AG08396 (cell line): ENCODE measurements at regions not wholly inside any gene's neighbourhood (a gene's known extent, or its start where the extent isn't known, plus 50 kb on each side); places are given as distances from the start of the nearest gene placed in this dataset.
"Not testable (repeated sequence)": the region's sequence is repeated elsewhere in the genome, so short reads cannot be mapped to it uniquely, and the experiment has no call there.

Source experiments
- DNase-seq: peaks from one replicate; pipeline ENCODE4 v3.0.0; 2012; ENCODE audit warnings: low spot score, mixed read lengths

- DNase-seq, result not testable (repeated sequence)
These were observed 976.2 kb upstream of the TMEFF2 start for GRCh38 chr2:193170981-193171380.

GRCh38 chr2:193156480-193156879 is 961.7 kb upstream of the TMEFF2 start:
- no peak for DNase-seq

GRCh38 chr2:193154076-193154475 is 959.3 kb upstream of the TMEFF2 start:
- DNase-seq, result no peak

- DNase-seq, result no peak
These were observed 958.8 kb upstream of the TMEFF2 start for GRCh38 chr2:193153576-193153975.

- DNase-seq, result not testable (repeated sequence)
These were observed 947.7 kb upstream of the TMEFF2 start for GRCh38 chr2:193142467-193142866.

GRCh38 chr2:193141998-193142397 is 947.3 kb upstream of the TMEFF2 start:
- DNase-seq, result no peak

GRCh38 chr2:193140895-193141294 is 946.2 kb upstream of the TMEFF2 start:
- DNase-seq, result not testable (repeated sequence)

GRCh38 chr2:193124815-193125214 is 930.1 kb upstream of the TMEFF2 start:
- no peak for DNase-seq

- DNase-seq, result no peak
These were observed 920.1 kb upstream of the TMEFF2 start for GRCh38 chr2:193114827-193115226.

- DNase-seq, result no peak
These were observed 918.3 kb upstream of the TMEFF2 start for GRCh38 chr2:193112986-193113385.

GRCh38 chr2:193103064-193103463 is 908.3 kb upstream of the TMEFF2 start:
- DNase-seq, result no peak

GRCh38 chr2:193101591-193101990 is 906.9 kb upstream of the TMEFF2 start:
- no peak for DNase-seq

GRCh38 chr2:193088026-193088425 is 893.3 kb upstream of the TMEFF2 start:
- DNase-seq, result no peak

- DNase-seq, result no peak
These were observed 882.3 kb upstream of the TMEFF2 start for GRCh38 chr2:193076995-193077394.

GRCh38 chr2:193074933-193075332 is 880.2 kb upstream of the TMEFF2 start:
- no peak for DNase-seq

- no peak for DNase-seq
These were observed 877.9 kb upstream of the TMEFF2 start for GRCh38 chr2:193072647-193073046.

GRCh38 chr2:193025556-193025955 is 830.8 kb upstream of the TMEFF2 start:
- not testable (repeated sequence) for DNase-seq

- DNase-seq, result no peak
These were observed 830.1 kb upstream of the TMEFF2 start for GRCh38 chr2:193024791-193025190.

GRCh38 chr2:193011870-193012269 is 817.1 kb upstream of the TMEFF2 start:
- no peak for DNase-seq

- DNase-seq, result no peak
These were observed 798.3 kb upstream of the TMEFF2 start for GRCh38 chr2:192993059-192993458.

GRCh38 chr2:192983173-192983572 is 788.4 kb upstream of the TMEFF2 start:
- DNase-seq, result no peak

GRCh38 chr2:192978395-192978794 is 783.7 kb upstream of the TMEFF2 start:
- DNase-seq, result no peak

GRCh38 chr2:192971981-192972380 is 777.2 kb upstream of the TMEFF2 start:
- DNase-seq, result no peak

- no peak for DNase-seq
These were observed 774.3 kb upstream of the TMEFF2 start for GRCh38 chr2:192969055-192969454.

- no peak for DNase-seq
These were observed 766.2 kb upstream of the TMEFF2 start for GRCh38 chr2:192960945-192961344.
